Small intestine (tissue), 7 donors: ENCODE measurements at regions not wholly inside any gene's neighbourhood (a gene's known extent, or its start where the extent isn't known, plus 50 kb on each side); places are given as distances from the start of the nearest gene placed in this dataset.

Experiments
- DNase-seq, 2 donors: peaks; one replicate each; pipeline versions ENCODE4 v3.0.0 to v3.0.0-alpha.2; 2013
- FAIRE-seq: peaks from 2 replicates; lab custom pipeline; 2012; peaks lifted over from hg19 to GRCh38; lab: Jason Lieb, UNC
- H3K27ac ChIP-seq, 3 donors: one replicate each; pipeline ENCODE4 v1.5.1; 2013; ENCODE audit warnings: low read length in 2 of 3, mild to moderate bottlenecking in 2 of 3, control low read depth in 1 of 3, inconsistent platforms in 1 of 3, low read depth in 1 of 3, moderate library complexity in 1 of 3
- H3K27me3 ChIP-seq, 3 donors: one replicate each; pipeline ENCODE4 v1.6.1; 2013; ENCODE audit warnings: low read length in 3 of 3, inconsistent platforms in 1 of 3; ENCODE audit not compliant: control insufficient read depth in 3 of 3, insufficient read depth in 3 of 3
- H3K36me3 ChIP-seq, 3 donors: one replicate each; pipeline ENCODE4 v1.6.1; 2013; ENCODE audit warnings: low read length in 3 of 3, inconsistent platforms in 1 of 3, low read depth in 1 of 3, mild to moderate bottlenecking in 1 of 3, moderate library complexity in 1 of 3; ENCODE audit not compliant: control insufficient read depth in 3 of 3, insufficient read depth in 2 of 3
- H3K4me1 ChIP-seq, 3 donors: one replicate each; pipeline ENCODE4 v1.6.1; 2013; ENCODE audit warnings: low read length in 2 of 3, inconsistent platforms in 1 of 3, low read depth in 1 of 3, mild to moderate bottlenecking in 1 of 3, moderate library complexity in 1 of 3; ENCODE audit not compliant: control insufficient read depth in 3 of 3, insufficient read depth in 2 of 3
- H3K4me3 ChIP-seq, 3 donors: one replicate each; pipeline ENCODE4 v1.5.1; 2013; ENCODE audit warnings: low read length in 3 of 3, control low read depth in 1 of 3, inconsistent platforms in 1 of 3, low read depth in 1 of 3, mild to moderate bottlenecking in 1 of 3, moderate library complexity in 1 of 3
- H3K9me3 ChIP-seq, 2 donors: one replicate each; pipeline ENCODE4 v1.6.1; 2013; ENCODE audit warnings: low read depth in 1 of 2, low read length in 1 of 2; ENCODE audit not compliant: control insufficient read depth in 2 of 2, insufficient read depth in 1 of 2
- WGBS, 3 donors: extraction: QIAGEN DNeasy Blood & Tissue Kit; methylation state at CpG; one replicate each; pipeline ENCODE4 v1.1.7; 2013; 5-methylcytosine and 5-hydroxymethylcytosine counted together
- donor health status: healthy with polysubstance abuse.
- donor health status: control.
- donor health status: control.
- donor health status: Bipolar disorder and iron deficiency.
- donor health status: healthy.

- no peaks in the 10 kb centered on the region for H3K36me3 ChIP-seq
- DNase-seq = no peak
- H3K4me1 ChIP-seq = peaks cover 0 to 18% (median 0%) of the 10 kb centered on the region in 3 donors
- no peak overlapping the region for H3K27ac ChIP-seq
- 56 to 89% (median 65%) methylated on average over 3 of the region's 3 CpGs for WGBS, 3 donors
- peaks cover 0 to 10% of the 10 kb centered on the region in 2 donors for H3K9me3 ChIP-seq
- no peak for FAIRE-seq
- H3K4me3 ChIP-seq = no peak overlapping the region
- peaks cover 2 to 27% (median 9%) of the 10 kb centered on the region in 3 donors for H3K27me3 ChIP-seq
Measured at GRCh38 chr9:121601194-121601593, 50.2 kb upstream of the DAB2IP start.
